AG09319 (cell line): ENCODE measurements at regions not wholly inside any gene's neighbourhood (a gene's known extent, or its start where the extent isn't known, plus 50 kb on each side); places are given as distances from the start of the nearest gene placed in this dataset.

Experiments used
- DNase-seq: peaks from one replicate; pipeline ENCODE4 v3.0.0-alpha.2; 2010; ENCODE audit warnings: low read depth; ENCODE audit errors: extremely low read depth
- CTCF ChIP-seq: IDR thresholded peaks from 2 replicates; pipeline ENCODE4 v1.5.1; 2011; ENCODE audit warnings: low read depth, mild to moderate bottlenecking, inconsistent platforms, low read length, moderate library complexity

- TF ChIP-seq CTCF, result no peak
- DNase-seq, result no peak
These were observed 77.7 kb upstream of the INTU start for GRCh38 chr4:127555106-127555505.

GRCh38 chr4:127558088-127558487, 74.7 kb upstream of the INTU start:
- no peak for TF ChIP-seq CTCF
- DNase-seq, result no peak

GRCh38 chr4:127558489-127559407, 74.0 kb upstream of the INTU start:
- no peak for TF ChIP-seq CTCF
- DNase-seq, result no peak

- no peak for TF ChIP-seq CTCF
- DNase-seq, result no peak
These were observed 72.8 kb upstream of the INTU start for GRCh38 chr4:127559981-127560380.

GRCh38 chr4:127560755-127561154, 72.0 kb upstream of the INTU start:
- DNase-seq, result no peak
- no peak for TF ChIP-seq CTCF

- no peak for TF ChIP-seq CTCF
- no peak for DNase-seq
These were observed 58.1 kb upstream of the INTU start for GRCh38 chr4:127574643-127575042.

GRCh38 chr4:127575888-127576287, 56.9 kb upstream of the INTU start:
- DNase-seq, result no peak
- no peak for TF ChIP-seq CTCF
